ENCODE measurements at regions not wholly inside any gene's neighbourhood (a gene's known extent, or its start where the extent isn't known, plus 50 kb on each side); places are given as distances from the start of the nearest gene placed in this dataset.

DNA sequence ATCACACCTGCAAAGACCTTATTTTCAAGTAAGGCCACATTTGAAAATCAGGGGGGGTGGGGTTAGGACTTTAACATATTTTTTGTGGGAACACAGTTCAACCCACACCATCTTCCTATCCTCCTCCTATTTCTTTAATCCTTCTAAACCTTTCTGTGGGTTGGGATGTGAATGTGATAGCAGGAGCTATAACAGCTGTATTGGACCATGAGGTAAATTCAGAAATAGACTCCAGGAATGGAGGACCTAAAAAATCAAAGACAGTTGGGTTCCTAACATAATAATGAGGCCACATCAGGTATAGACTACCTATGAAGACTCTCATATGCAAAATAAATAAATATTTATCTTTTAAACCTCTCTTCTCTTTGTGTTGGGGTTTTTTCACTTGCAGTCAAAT is 451.4 kb downstream of the XYLT1 start:
- TF ChIP-seq EZH2 (IDR thresholded peaks at IDR 0.05; ENCODE audit: insufficient read depth, poor library complexity, severe bottlenecking) (no peak), EZH2phosphoT487 (IDR thresholded peaks at IDR 0.05; ENCODE audit: insufficient read depth, low read depth) (no peak)
